Choroid plexus epithelial cell (primary cell): ENCODE measurements at regions not wholly inside any gene's neighbourhood (a gene's known extent, or its start where the extent isn't known, plus 50 kb on each side); places are given as distances from the start of the nearest gene placed in this dataset.

Source experiments
- DNase-seq: peaks from one replicate; pipeline ENCODE4 v3.0.0-alpha.2; 2010; ENCODE audit warnings: low read depth
- H3K4me3 ChIP-seq: 2 replicates; pipeline ENCODE4 v1.5.1; 2011; ENCODE audit warnings: low read depth, mild to moderate bottlenecking, control low read depth, low read length, moderate library complexity
- TF ChIP-seq, protein P1 (sequence below): conservative IDR thresholded peaks from 2 replicates; pipeline ENCODE4 v1.5.1; 2011; ENCODE audit warnings: low read depth, mild to moderate bottlenecking, control low read depth, inconsistent platforms, low read length, moderate library complexity

DNA sequence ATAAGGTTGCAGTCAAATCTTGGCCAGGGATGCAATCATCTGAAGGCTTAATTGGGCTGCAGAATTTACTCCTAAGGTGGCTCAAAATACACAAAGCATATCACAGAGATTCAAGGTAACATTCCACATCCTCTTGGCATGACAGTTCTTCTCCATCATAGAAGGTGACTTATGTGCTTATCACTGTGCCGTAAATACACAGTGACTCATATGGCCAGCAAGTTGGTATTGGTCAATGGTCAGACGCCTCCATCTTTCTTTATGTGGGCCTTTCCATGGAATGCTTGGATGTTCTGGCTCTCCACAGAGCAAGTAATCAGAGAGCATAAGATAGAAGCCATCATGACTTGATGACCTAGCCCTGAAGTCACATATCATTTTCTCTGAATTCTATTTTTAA lies 168.8 kb upstream of the ST8SIA2 start:
- no peak for DNase-seq
- no peak overlapping the region for H3K4me3 ChIP-seq
- TF ChIP-seq, protein P1, sequence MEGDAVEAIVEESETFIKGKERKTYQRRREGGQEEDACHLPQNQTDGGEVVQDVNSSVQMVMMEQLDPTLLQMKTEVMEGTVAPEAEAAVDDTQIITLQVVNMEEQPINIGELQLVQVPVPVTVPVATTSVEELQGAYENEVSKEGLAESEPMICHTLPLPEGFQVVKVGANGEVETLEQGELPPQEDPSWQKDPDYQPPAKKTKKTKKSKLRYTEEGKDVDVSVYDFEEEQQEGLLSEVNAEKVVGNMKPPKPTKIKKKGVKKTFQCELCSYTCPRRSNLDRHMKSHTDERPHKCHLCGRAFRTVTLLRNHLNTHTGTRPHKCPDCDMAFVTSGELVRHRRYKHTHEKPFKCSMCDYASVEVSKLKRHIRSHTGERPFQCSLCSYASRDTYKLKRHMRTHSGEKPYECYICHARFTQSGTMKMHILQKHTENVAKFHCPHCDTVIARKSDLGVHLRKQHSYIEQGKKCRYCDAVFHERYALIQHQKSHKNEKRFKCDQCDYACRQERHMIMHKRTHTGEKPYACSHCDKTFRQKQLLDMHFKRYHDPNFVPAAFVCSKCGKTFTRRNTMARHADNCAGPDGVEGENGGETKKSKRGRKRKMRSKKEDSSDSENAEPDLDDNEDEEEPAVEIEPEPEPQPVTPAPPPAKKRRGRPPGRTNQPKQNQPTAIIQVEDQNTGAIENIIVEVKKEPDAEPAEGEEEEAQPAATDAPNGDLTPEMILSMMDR: no peak

DNA sequence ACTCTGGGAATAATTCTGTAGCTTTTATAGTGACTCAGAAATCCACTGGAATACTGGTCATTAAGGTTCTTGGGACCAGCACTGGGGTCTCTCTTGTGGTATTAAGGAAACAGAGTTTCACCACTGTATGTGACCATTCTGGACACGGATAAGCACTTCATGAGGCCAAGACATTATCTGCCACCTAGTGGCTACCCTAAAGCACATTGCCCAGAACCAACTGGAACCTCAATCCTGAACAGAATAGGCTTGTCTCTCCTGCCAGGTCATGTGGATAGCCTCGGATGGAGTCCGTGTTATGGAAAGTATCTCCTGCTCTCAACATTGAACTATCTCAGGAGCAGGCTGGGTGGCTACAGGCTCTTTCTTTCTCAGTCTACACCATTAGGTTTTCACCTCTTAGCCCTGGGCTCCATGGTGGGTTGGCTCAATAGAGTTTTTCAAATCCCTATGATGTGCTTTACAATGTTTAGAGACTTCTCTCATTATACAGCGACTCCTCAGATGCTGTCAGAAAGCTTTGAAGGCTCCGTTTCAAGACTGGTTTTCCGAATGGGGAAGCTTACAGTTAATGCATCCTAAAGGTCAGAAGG lies 167.6 kb upstream of the ST8SIA2 start:
- no peak overlapping the region for H3K4me3 ChIP-seq
- TF ChIP-seq, protein P1: no peak
- DNase-seq: no peak

DNA sequence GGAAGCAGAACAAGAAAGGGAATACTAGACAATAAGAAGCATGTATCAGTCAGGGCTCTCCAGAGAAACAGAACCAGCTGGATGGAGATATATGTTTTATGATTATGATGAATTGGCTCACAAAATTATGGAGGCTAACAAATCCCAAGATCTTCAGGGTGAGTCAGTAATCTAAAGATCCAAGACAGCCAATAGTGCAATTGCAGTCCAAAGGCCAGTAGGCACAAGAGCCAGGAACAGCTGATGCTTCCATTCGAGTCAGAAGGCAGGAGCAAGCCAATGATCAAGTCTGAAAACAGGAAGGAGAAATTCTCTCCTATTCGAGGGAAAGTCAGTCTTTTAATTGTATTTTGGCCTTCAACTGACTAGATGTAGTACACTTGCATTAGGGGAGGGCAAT lies 164.9 kb upstream of the ST8SIA2 start:
- no peak overlapping the region for H3K4me3 ChIP-seq
- TF ChIP-seq, protein P1: no peak
- no peak for DNase-seq

DNA sequence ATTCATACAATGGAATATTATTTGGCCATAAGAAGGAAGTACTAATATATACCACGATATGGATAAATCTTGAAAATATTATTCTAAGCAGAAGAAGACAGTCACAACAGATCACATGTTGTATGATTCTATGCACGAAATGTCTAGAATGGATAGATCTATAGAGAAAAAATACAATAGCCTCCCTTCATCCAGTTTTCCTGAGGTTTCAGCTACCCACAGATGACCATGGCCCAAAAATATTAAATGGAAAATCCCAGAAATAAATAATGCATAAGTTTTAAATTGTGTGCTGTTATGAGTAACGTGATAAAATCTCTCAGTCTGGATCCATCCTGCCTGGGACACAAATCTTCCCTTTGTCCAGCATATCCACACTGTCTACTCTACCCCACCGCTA lies 162.2 kb upstream of the ST8SIA2 start:
- no peak for DNase-seq
- H3K4me3 ChIP-seq: no peak overlapping the region
- TF ChIP-seq, protein P1: no peak

DNA sequence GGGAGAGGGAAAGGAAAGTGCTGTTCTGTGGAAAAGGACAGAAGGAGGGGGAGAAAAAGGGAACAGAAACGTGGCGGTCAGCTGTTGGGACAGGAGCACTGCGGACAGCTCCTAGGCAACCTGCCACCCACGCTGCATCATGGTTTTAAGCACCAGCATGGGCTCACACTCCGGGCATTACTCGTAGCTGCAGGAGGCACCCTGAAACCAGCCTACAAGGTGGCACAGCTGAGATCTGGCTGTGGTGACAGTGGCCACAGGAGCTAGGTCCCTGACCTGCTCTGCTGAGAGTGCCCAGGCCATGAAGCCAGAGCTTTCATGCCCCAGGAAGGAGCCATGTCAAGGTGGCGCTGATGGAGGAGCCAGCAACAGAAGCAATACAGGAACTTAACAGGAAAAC lies 161.4 kb upstream of the ST8SIA2 start:
- TF ChIP-seq, protein P1: no peak
- no peak overlapping the region for H3K4me3 ChIP-seq
- no peak for DNase-seq

DNA sequence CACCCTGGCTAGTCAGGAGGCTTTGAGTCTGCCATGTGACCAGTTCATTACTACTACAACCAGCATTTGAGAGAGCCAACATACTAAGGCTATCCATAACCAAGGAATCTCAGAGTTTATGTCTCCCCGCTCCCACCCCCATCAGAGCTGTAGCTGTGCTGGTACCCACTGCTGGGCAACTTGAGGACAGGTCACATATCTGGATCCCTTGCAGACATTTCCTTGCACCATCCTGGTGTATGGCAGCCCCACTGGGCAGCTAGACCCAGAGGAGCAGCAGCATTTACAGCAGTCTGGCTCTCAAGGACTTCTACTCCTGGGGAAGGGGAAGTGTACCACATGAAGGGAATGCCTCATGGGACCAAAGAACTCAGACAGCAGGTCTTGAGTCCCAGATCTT lies 160.8 kb upstream of the ST8SIA2 start:
- DNase-seq: no peak
- no peak overlapping the region for H3K4me3 ChIP-seq
- TF ChIP-seq, protein P1: no peak

DNA sequence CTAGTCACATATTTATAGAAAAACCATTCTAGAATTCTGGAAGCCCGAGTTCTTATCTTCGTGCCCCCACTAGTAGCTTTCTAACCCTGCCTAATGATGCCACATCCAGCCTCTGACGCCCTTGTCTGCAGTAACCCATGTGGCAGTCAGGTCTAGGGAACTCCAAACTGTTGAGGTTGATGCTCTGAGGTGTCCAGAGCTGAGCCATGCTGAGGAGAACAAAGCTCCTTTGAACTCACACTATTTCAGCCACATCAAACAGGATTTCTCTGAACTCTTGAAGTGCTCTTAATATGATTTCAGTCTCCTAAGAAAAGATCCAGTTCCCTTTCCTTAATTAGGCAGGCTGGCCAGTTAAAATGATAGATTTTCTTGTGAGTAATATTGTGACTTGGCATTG lies 150.5 kb upstream of the ST8SIA2 start:
- DNase-seq: no peak
- TF ChIP-seq, protein P1: no peak
- no peak overlapping the region for H3K4me3 ChIP-seq
